ENCODE measurements at regions not wholly inside any gene's neighbourhood (a gene's known extent, or its start where the extent isn't known, plus 50 kb on each side); places are given as distances from the start of the nearest gene placed in this dataset.
"Not testable (repeated sequence)": the region's sequence is repeated elsewhere in the genome, so short reads cannot be mapped to it uniquely, and the experiment has no call there.

- no peak for DNase-seq
These were observed 299.6 kb upstream of the NCAM1 start for GRCh38 chr11:112661571-112661970.

GRCh38 chr11:112662554-112662953 lies 298.7 kb upstream of the NCAM1 start:
- no peak for DNase-seq

- DNase-seq, result no peak
These were observed 297.1 kb upstream of the NCAM1 start for GRCh38 chr11:112663947-112664634.

GRCh38 chr11:112665291-112665690 lies 295.9 kb upstream of the NCAM1 start:
- no peak for DNase-seq

GRCh38 chr11:112666253-112666652 lies 295.0 kb upstream of the NCAM1 start:
- DNase-seq, result no peak

- DNase-seq, result no peak
These were observed 290.2 kb upstream of the NCAM1 start for GRCh38 chr11:112670806-112671570.

GRCh38 chr11:112673401-112673800 lies 287.8 kb upstream of the NCAM1 start:
- not testable (repeated sequence) for DNase-seq

DNA sequence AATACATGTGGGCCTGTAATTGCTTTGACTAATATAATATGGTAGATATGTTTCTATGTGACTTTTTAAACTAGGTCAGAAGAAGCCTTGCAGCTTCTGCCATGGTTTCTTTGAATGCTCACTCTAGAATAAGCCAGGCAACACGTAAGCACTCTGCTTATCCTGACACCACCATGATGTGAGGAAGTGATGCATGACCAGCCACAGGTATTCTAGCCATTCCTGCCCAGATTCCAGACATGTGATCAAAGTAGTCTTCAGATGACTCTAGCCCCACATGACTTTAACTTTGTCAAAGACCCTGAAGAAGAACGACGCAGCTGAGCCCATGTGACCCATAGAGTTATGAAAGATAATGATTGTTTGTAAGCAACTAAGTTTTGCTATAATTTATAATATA lies 276.1 kb upstream of the NCAM1 start:
- DNase-seq, result no peak

DNA sequence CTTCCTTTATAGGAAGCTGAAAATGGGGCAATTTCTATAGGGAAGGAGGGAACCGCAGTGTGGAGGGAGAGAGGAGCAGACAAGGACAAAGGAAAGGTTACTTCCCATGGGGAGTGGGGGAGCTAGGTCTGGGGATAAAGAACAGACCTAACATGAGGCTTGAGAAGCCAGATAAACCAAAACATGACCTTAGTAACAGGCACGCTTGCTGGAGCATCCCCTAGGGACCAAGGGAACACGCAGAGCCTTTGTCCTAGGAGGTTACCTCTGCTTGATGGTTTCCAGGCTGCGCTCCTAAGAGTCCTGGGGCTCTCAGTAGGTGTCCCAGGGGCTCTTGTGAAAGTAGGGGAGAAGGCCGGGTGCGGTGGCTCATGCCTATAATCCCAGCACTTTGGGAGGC lies 271.4 kb upstream of the NCAM1 start:
- no peak for DNase-seq

GRCh38 chr11:112693781-112694180 lies 267.4 kb upstream of the NCAM1 start:
- no peak for DNase-seq

DNA sequence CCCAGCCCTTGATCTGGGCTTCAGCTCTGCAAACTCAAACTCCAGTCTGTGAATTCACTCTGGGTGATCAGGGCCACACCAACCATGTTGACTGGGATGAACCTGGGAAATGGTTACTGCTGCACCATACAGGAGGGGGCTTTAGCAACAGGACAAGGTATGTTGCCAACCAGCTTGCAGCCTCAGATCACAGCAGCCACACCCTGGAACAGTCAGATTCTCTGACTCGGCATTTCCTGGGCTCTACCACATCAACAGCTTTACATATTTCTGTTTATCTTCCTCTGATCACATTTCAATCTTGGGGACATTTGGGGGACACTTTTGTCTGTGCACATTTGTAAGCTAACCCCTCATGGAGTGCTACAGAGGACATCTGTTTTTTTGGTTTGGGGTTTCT lies 267.0 kb upstream of the NCAM1 start:
- no peak for DNase-seq

GRCh38 chr11:112694813-112695212 lies 266.4 kb upstream of the NCAM1 start:
- DNase-seq, result no peak

DNA sequence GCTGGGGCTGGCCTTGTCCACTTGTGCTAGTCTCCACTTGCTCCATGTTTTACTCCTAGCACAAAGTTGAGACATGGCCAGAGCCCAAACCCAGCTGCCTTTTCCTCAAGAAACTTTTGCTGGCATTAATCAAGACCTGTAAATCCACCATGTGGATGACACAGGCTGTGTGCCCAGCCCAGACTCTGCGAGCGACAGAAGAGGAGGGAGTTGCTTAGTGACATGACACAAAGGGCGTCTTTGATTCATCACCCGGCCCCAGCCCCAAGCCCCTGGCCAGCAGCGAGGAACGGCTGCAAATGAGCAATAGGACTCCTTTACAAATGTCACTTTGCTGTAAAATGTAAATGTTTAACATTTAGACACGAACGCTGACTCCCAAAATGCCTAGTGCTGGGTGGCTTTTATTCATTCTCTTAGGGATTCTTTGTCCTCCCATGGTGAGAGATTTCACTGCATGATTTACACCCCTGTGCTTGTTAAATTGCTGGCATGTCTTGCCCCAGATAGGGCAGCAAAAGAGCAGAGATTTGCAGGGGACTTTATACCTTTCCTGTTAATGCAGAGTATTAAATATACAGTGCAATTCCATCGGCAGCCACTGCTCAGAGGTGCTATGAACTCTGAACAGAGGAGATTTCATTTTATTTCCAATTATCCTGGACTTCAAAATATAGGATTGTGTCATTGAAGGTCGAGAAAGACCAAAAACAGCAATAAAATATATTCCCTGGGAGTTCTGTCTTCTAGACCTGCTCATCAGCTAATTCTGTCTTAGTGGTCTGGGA lies 263.6 kb upstream of the NCAM1 start:
- no peak for DNase-seq

DNA sequence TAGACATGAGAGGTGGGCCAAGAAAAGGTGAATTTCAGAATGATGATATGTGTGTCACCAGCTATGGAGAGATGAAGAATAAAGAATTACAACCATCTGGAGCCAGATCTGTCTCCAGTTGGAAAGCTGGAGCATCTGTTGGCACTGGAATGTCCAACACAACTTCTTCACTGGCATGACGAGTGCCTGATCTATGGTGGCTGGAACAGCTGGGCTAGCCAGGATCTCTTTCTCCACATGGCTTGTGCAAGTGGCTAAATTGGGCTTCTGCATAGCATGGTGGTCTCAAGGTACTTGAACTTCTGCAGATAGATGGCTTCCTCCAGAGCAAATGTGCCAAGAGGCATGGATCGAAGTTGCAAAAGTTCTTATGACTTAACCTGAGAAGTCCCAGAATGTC lies 256.1 kb upstream of the NCAM1 start:
- DNase-seq, result no peak

GRCh38 chr11:112706863-112707262 lies 254.4 kb upstream of the NCAM1 start:
- no peak for DNase-seq

DNA sequence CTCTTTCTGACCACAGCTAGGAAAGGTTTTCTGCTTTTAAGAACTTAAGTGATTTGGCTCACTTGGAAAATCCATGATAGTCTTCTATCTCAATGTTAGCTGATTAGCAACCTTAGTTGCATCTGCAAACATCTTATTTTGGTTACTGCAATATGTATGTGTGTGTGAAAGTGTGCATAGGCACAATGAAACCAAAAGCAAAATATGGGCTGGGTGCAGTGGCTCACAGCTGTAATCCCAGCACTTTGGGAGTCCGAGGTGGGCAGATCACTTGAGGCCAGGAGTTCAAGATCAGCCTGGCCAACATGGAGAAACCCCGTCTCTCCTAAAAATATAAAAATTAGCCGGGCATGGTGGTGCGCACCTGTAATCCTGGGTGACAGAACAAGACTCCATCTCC lies 246.9 kb upstream of the NCAM1 start:
- not testable (repeated sequence) for DNase-seq

GRCh38 chr11:112715056-112715455 lies 246.2 kb upstream of the NCAM1 start:
- no peak for DNase-seq

DNA sequence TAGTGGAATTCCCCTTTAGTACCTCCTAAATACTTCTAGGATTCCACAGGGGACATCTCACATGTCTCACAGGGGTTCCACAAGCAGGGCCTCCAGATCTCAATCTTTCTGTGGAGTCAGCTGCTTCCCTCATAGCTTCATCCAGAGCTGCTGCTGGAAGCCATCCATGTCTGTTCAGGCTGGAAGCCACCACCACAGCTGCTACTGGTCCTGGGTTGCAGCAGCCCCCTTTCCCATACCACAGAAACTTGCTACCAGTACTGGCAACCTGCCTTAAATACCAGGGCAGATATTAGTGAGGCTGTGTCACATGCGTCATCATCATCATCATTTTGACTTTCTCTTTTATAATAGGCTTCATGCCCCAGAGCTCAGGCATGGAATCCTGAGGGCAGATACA lies 242.7 kb upstream of the NCAM1 start:
- DNase-seq, result no peak

- no peak for DNase-seq
These were observed 241.3 kb upstream of the NCAM1 start for GRCh38 chr11:112719736-112720525.

GRCh38 chr11:112722148-112722547 lies 239.1 kb upstream of the NCAM1 start:
- no peak for DNase-seq

GRCh38 chr11:112722876-112723275 lies 238.3 kb upstream of the NCAM1 start:
- no peak for DNase-seq

GRCh38 chr11:112723676-112724495 lies 237.3 kb upstream of the NCAM1 start:
- no peak for DNase-seq

All from activated T-cell treated with anti-CD3 and anti-CD28 coated beads, Interleukin-2, amount 50 U/mL, for 1 hour (primary cell).